HG02981 (cell line): ENCODE measurements at regions not wholly inside any gene's neighbourhood (a gene's known extent, or its start where the extent isn't known, plus 50 kb on each side); places are given as distances from the start of the nearest gene placed in this dataset.

Source experiments
- ATAC-seq: cut with Tn5 transposase; IDR thresholded peaks from one replicate; pipeline ENCODE4 v1.9.1; 2021; ENCODE audit warnings: mild to moderate bottlenecking, moderate library complexity; ENCODE audit not compliant: unreplicated experiment

DNA sequence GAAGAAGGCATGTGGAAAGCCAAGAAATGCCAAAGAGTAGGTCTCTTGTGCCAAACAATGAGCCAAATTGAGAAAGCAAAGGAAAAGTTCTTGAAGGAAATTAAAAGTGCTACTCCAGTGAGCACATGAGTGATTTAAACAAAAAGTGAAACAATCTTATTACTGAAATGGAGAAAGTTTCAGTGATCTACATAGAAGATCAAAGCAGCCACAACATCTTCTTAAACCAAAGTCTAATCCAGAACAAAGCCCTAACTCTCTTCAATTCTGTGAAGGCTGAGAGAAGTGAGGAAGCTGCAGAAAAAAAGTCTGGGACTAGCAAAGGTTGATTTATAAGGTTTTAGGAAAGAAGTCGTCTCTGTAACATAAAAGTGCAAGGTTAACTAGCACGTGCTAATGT lies 259.6 kb downstream of the FLRT2 start:
- no peak for ATAC-seq

DNA sequence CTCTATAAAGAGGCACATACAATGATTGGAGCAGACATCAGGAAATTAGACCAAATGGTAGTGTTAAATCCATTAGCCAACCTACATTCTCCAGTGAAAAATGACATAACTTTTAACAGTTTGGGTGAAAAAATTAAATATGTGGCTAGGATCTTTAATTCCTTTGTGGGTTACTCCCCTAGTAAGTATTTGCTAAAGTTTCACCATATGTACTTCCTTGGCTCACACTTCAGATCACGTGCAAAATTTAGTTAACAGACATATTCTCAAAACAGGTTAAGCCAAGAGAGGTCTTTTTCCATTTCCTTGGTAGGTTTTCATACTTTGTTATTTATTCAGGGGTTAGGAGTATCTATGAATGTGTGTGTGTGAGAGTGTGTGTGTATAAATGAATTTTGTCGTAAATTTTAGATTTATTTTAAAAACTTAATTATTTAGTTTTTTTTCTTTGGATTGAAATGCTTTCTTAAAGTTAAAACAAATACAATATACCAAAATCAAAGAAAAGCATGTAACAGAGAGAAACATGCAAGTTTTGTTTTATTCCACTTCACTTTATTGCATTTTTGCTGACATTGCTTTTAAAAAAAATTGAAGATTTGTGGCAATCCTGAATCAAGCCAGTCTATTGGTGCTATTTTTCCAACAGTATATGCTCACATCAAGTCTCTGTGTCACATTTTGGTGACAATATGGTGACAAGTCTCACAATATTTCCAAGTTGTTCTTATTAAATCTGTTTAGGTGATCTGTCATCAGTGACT lies 258.7 kb downstream of the FLRT2 start:
- no peak for ATAC-seq

DNA sequence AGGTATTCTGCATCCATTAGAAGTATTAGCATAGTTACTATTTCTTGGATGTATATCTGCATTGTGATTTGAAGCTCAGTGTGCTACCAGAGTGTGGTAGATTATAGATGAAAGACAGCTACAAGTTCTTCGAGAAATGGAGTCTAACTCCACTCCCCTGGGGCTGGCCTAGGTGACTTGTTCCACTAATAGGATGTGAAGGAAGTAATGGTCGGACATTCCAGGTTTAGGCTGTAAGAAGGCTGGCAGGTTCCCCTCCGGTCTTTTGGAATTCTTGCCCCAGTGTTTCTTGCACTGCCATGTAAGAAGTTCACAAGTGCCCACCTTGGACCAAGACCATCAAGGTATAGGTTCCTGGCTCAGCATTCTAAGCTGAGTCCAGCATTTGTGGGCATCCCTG lies 236.4 kb downstream of the FLRT2 start:
- no peak for ATAC-seq

DNA sequence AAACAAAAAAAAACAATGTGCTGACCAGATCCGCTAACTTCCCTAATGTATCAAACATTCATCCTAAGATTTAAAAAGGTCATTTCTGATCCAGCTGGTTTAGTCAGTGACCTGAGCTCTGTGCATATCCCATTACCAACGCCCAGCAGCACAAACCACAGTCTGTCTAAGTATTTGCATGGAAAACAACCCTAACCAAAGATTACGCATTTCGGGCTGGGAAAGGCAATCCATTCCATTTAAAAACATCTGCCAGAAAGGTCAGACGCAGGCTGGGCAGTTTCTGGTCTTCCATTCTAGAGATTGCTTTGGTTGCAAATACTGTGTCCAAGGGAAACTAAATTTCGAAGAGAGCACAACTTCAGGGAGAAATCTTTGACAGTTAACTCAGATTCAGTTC lies 234.9 kb downstream of the FLRT2 start:
- no peak for ATAC-seq

DNA sequence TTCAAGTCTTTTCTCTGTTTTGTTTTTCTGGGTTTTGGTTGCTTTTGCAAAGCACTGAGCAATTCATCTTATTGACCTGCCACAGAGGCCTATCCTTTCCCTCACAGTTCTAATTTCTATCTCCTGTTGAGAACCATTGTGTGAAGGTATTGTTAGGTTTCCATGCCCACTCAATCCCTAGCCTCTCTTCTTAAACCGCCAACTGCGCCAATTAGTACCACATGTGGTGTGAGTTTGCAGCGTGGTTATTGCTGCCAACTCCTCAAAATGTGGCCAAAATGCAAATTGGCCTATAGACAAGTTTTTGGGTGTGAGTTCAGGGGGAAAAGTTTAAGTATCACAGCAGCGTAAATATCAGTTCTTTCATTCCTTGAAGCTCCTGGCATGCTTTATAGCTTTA lies 232.6 kb downstream of the FLRT2 start:
- no peak for ATAC-seq

DNA sequence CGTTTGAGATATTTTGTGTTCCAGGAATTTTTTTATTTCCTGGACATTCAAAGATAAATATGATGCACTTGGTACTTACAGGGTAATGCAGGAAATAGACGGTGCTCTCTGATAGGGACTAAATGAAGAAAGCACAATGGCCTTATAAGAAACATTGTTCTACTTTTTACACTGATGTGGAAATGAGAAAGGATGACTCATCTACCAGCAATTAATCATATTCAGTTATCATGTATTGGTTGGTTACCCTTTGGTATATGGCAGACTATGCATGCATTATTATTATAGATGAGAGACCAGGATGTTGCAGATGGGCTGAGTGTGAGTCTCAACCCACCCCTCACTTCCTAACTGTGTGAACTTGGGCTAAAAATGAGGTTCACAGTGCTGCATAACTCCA lies 222.2 kb downstream of the FLRT2 start:
- ATAC-seq = no peak

DNA sequence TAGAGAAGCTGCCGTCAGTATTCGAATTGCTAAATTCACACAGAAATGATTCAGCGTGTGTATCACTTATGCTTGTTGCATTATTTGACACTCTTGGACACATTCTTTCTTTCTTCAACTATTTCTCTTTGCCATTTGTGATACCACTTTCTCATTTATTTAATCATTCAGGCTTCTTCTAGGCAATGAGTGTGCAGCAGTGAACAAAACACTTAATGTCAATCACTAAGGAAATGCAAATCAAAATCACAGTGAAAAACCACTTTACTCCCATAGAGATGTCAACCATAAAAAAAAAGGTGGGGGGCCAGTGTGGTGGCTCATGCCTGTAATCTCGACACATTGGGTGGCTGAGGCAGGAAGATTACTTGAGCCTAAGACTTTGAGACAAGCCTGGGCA lies 214.6 kb downstream of the FLRT2 start:
- ATAC-seq = no peak

DNA sequence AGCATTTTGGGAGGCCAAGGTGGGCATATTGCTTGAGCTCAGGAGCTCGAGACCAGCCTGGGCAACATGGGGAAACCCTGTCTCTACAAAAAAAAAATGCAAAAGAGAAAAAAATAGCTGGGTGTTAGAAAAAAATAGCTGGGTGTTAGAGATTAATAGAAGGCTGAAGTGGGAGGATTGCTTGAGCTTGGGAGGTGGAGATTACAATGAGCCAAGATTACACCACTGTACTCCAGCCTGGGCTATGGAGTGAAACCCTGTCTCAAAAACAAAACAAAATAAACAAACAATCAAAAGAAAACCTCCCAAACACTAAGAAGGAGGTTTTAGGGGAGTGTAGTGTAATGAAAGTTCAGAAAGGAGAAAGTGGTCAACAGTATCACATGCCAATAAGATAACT lies 202.1 kb downstream of the FLRT2 start:
- no peak for ATAC-seq

DNA sequence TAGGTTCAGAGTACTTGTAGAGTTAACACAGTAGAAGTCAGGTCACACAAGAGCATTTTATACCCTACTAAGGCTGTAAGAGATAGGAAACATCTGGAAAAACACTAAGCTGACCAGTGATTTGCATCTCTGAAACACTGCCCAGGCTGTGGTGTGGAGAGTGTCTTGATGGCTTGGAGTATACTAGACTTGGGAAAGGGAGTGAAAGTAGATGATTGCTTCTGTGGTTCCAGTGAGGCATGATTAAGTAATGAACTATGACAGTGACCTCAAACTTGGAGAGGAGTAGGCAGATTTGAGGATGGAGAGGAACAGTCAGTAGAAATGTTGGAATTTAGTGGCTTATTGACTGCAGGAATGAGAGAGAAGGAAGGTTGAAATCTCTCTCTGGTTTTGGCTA lies 201.2 kb downstream of the FLRT2 start:
- no peak for ATAC-seq

DNA sequence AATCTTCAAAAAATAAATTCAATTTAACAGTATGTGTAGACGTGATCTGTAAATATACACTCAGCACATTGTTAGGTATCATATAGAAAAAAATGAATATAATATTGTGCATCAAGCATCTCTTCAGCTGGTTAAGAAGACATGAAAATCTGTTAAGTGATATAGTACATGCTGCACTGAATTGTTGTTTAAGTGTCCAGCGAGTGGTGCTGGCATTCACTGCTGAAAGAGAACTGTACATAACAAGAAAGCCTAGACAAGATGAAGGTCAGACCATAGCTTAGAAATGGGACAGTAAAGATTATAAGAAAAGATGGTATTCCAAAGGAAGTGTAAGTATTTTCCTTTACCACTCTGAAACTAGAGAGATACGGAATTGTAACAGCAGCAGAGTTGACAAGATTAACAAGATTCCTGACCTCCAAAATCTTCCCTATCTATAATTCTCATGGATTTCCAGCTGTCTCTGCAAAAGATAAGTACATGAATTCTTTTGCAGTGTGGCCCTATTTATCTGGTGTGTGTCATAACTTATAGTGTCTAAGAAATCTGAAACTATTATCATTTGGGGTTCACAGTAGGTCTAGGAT lies 198.6 kb downstream of the FLRT2 start:
- ATAC-seq = no peak

DNA sequence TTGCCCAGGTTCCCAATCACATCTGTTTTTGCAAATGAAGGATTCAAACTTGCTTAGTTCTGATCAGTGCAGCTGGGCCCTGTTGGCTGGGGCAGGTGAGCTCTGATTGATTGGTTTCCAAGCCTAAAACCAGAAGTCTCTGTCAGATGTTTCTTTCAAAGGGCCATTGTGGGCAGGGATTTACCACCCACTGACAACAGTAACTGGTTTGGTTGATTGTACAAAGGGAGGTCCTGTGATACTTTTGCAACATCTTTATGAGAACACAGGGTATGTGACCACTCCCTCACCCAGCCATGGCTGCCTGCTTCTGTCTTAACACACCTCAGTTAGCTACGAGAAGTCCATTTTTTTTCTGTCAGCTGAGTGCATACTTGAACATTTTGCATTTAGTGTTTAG lies 184.1 kb downstream of the FLRT2 start:
- ATAC-seq = no peak

DNA sequence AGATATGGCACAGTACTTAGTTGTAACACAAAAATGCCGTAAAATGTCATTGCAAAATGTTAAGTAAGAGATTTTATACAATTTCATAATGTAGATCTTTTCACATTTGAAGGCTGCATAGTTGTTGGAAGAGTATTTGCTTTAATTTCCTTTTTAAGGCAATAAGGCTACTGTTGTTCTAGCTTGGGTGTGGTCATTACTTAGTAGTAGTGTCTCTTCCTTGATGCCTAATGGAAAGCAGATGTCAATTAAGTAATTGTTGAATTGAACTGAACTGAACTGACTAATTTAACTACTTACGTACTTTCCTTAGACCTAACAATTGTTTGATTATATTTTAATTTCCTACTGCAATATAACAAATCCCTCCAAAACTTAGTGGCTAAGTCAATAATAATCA lies 181.7 kb downstream of the FLRT2 start:
- ATAC-seq = no peak
